ENCODE measurements at regions not wholly inside any gene's neighbourhood (a gene's known extent, or its start where the extent isn't known, plus 50 kb on each side); places are given as distances from the start of the nearest gene placed in this dataset.

- H3K9me2 ChIP-seq (ENCODE audit: insufficient read depth, low read length) = no peaks in the 10 kb centered on the region
- no peaks in the 10 kb centered on the region for H3K9me3 ChIP-seq (ENCODE audit: low read length)
- intact Hi-C loops (cut with micrococcal nuclease; ENCODE audit: unreplicated experiment) = no loop called here
- H2AFZ ChIP-seq (ENCODE audit: low read length) = no peak overlapping the region
- no peak overlapping the region for H3K27ac ChIP-seq (ENCODE audit: low read depth, low read length, poor library complexity, severe bottlenecking)
- no peaks in the 10 kb centered on the region for H3K4me1 ChIP-seq (ENCODE audit: insufficient read depth, low read length, poor library complexity, severe bottlenecking)
- no peaks in the 10 kb centered on the region for H3K36me3 ChIP-seq (ENCODE audit: insufficient read depth, low read length)
- TF ChIP-seq EZH2phosphoT487 (IDR thresholded peaks at IDR 0.05; ENCODE audit: borderline replicate concordance, low read depth, low read length) (no peak), CTCF (conservative IDR thresholded peaks at IDR 0.05; ENCODE audit: low read length) (no peak)
- no peak overlapping the region for H3K4me3 ChIP-seq (ENCODE audit: low read depth, low read length, poor library complexity, severe bottlenecking)
- no peak overlapping the region for H3K4me2 ChIP-seq (ENCODE audit: low read length)
- BruUV-seq (replicated peaks) = no TSS peak
- no peaks in the 10 kb centered on the region for H4K20me1 ChIP-seq (ENCODE audit: insufficient read depth, low read length)
- POLR2A ChIA-PET = no interaction called here
- CTCF ChIA-PET (ENCODE audit: unreplicated experiment) = no interaction called here
- no peaks in the 10 kb centered on the region for H3K79me2 ChIP-seq (ENCODE audit: insufficient read depth, low read depth, low read length)
- DNase-seq (ENCODE audit: low spot score) = no peak
These were observed 356.8 kb upstream of the ST6GAL2 start for GRCh38 chr2:107242811-107243210.

GRCh38 chr2:107248932-107249331, 363.0 kb upstream of the ST6GAL2 start:
- intact Hi-C loops (cut with micrococcal nuclease; ENCODE audit: unreplicated experiment) = no loop called here
- no peaks in the 10 kb centered on the region for H3K79me2 ChIP-seq (ENCODE audit: insufficient read depth, low read depth, low read length)
- DNase-seq (ENCODE audit: low spot score) = no peak
- no peak overlapping the region for H2AFZ ChIP-seq (ENCODE audit: low read length)
- BruUV-seq (replicated peaks) = no TSS peak
- H3K27ac ChIP-seq (ENCODE audit: low read depth, low read length, poor library complexity, severe bottlenecking) = no peak overlapping the region
- ChIA-PET CTCF (ENCODE audit: unreplicated experiment) (no interaction called here), POLR2A (no interaction called here)
- no peaks in the 10 kb centered on the region for H3K4me1 ChIP-seq (ENCODE audit: insufficient read depth, low read length, poor library complexity, severe bottlenecking)
- H3K4me2 ChIP-seq (ENCODE audit: low read length) = no peak overlapping the region
- no peaks in the 10 kb centered on the region for H4K20me1 ChIP-seq (ENCODE audit: insufficient read depth, low read length)
- H3K4me3 ChIP-seq (ENCODE audit: low read depth, low read length, poor library complexity, severe bottlenecking) = no peak overlapping the region
- TF ChIP-seq CTCF (conservative IDR thresholded peaks at IDR 0.05; ENCODE audit: low read length) (no peak), EZH2phosphoT487 (IDR thresholded peaks at IDR 0.05; ENCODE audit: borderline replicate concordance, low read depth, low read length) (no peak)
- no peaks in the 10 kb centered on the region for H3K9me3 ChIP-seq (ENCODE audit: low read length)
- no peaks in the 10 kb centered on the region for H3K36me3 ChIP-seq (ENCODE audit: insufficient read depth, low read length)
- no peaks in the 10 kb centered on the region for H3K9me2 ChIP-seq (ENCODE audit: insufficient read depth, low read length)

- Histone ChIP-seq H4K20me1 (ENCODE audit: insufficient read depth, low read length) (no peaks in the 10 kb centered on the region), H3K4me2 (ENCODE audit: low read length) (no peak overlapping the region), H3K27ac (ENCODE audit: low read depth, low read length, poor library complexity, severe bottlenecking) (no peak overlapping the region), H3K9me2 (ENCODE audit: insufficient read depth, low read length) (no peaks in the 10 kb centered on the region), H3K4me3 (ENCODE audit: low read depth, low read length, poor library complexity, severe bottlenecking) (no peak overlapping the region), H3K9me3 (ENCODE audit: low read length) (no peaks in the 10 kb centered on the region), H2AFZ (ENCODE audit: low read length) (no peak overlapping the region), H3K4me1 (ENCODE audit: insufficient read depth, low read length, poor library complexity, severe bottlenecking) (no peaks in the 10 kb centered on the region), H3K36me3 (ENCODE audit: insufficient read depth, low read length) (no peaks in the 10 kb centered on the region), H3K79me2 (ENCODE audit: insufficient read depth, low read depth, low read length) (no peaks in the 10 kb centered on the region)
- CTCF ChIA-PET (ENCODE audit: unreplicated experiment) = no interaction called here
- TF ChIP-seq EZH2phosphoT487 (IDR thresholded peaks at IDR 0.05; ENCODE audit: borderline replicate concordance, low read depth, low read length) (no peak), CTCF (conservative IDR thresholded peaks at IDR 0.05; ENCODE audit: low read length) (no peak)
- intact Hi-C loops (cut with micrococcal nuclease; ENCODE audit: unreplicated experiment) = no loop called here
- DNase-seq (ENCODE audit: low spot score) = no peak
- BruUV-seq (replicated peaks) = no TSS peak
- POLR2A ChIA-PET = no interaction called here
These were observed 369.8 kb upstream of the ST6GAL2 start for GRCh38 chr2:107255744-107256143.
